Panc1 (cell line): ENCODE measurements at regions not wholly inside any gene's neighbourhood (a gene's known extent, or its start where the extent isn't known, plus 50 kb on each side); places are given as distances from the start of the nearest gene placed in this dataset.

Experiments
- CTCF ChIP-seq: fragments of 450-650 bp; IDR thresholded peaks from 2 replicates; pipeline ENCODE4 v1.5.1; 2017; ENCODE audit warnings: mild to moderate bottlenecking
- POLR2AphosphoS5 ChIP-seq: IDR thresholded peaks from 2 replicates; pipeline ENCODE4 v1.6.1; 2012; ENCODE audit warnings: mild to moderate bottlenecking, low read depth, low read length, moderate library complexity
- REST ChIP-seq, 2 experiments: IDR thresholded peaks; 2 replicates each; pipeline ENCODE4 v1.6.1; 2011 to 2012; ENCODE audit warnings: low read depth in 2 of 2, control low read depth in 1 of 2, low read length in 1 of 2, mild to moderate bottlenecking in 1 of 2, moderate library complexity in 1 of 2; ENCODE audit not compliant: insufficient read depth in 1 of 2
- SIN3A ChIP-seq: IDR thresholded peaks from 2 replicates; pipeline ENCODE4 v1.6.1; 2012; ENCODE audit warnings: low read depth, mild to moderate bottlenecking, low read length, moderate library complexity, borderline replicate concordance; ENCODE audit not compliant: insufficient read depth
- TCF7L2 ChIP-seq: IDR thresholded peaks from 2 replicates; pipeline ENCODE4 v1.6.1; 2011; ENCODE audit warnings: mild to moderate bottlenecking, low read depth, low read length, inconsistent platforms

GRCh38 chr1:217372049-217372970, 258.6 kb downstream of the GPATCH2 start:
- TF ChIP-seq CTCF (no peak), TCF7L2 (no peak), REST (IDR thresholded peaks at IDR 0.05; ENCODE audit: insufficient read depth in 1 of 2, low read depth in 2 of 2, low read length in 1 of 2) (no peak), POLR2AphosphoS5 (no peak), SIN3A (no peak)
